IgD-negative memory B cell (primary cell): ENCODE measurements at regions not wholly inside any gene's neighbourhood (a gene's known extent, or its start where the extent isn't known, plus 50 kb on each side); places are given as distances from the start of the nearest gene placed in this dataset.

ENCODE experiments used
- H3K27ac Mint-ChIP-seq, 3 donors: one replicate each; pipeline ENCODE4 v1.8.0; 2020 to 2022; ENCODE audit warnings: mild to moderate bottlenecking in 3 of 3, mixed read lengths in 3 of 3, moderate library complexity in 1 of 3
- H3K27me3 Mint-ChIP-seq: one replicate; pipeline ENCODE4 v1.8.0; 2021; ENCODE audit warnings: mixed read lengths
- H3K36me3 Mint-ChIP-seq: one replicate; pipeline ENCODE4 v1.8.0; 2020; ENCODE audit warnings: mild to moderate bottlenecking, mixed read lengths
- H3K4me1 Mint-ChIP-seq, 3 donors: one replicate each; pipeline ENCODE4 v1.8.0; 2020 to 2022; ENCODE audit warnings: mixed read lengths in 3 of 3, mild to moderate bottlenecking in 1 of 3
- H3K4me3 Mint-ChIP-seq, 4 donors: one replicate each; pipeline ENCODE4 v1.8.0; 2020 to 2022; ENCODE audit warnings: mild to moderate bottlenecking in 4 of 4, mixed read lengths in 4 of 4, moderate library complexity in 3 of 4
- H3K9me3 Mint-ChIP-seq, 3 donors: one replicate each; pipeline ENCODE4 v1.8.0; 2020 to 2021; ENCODE audit warnings: mixed read lengths in 3 of 3, mild to moderate bottlenecking in 1 of 3

- no peak overlapping the region for H3K27ac Mint-ChIP-seq
- H3K27me3 Mint-ChIP-seq = peaks cover 2% of the 10 kb centered on the region
- no peaks in the 10 kb centered on the region for H3K4me1 Mint-ChIP-seq
- H3K9me3 Mint-ChIP-seq = peaks cover 0 to 6% (median 0%) of the 10 kb centered on the region in 3 donors
- H3K36me3 Mint-ChIP-seq = no peaks in the 10 kb centered on the region
- no peak overlapping the region for H3K4me3 Mint-ChIP-seq
Observed at GRCh38 chr12:5176036-5176435, 132.4 kb downstream of the KCNA5 start.

- peaks cover 0 to 6% (median 0%) of the 10 kb centered on the region in 3 donors for H3K9me3 Mint-ChIP-seq
- peaks cover 5% of the 10 kb centered on the region for H3K27me3 Mint-ChIP-seq
- H3K4me1 Mint-ChIP-seq = no peaks in the 10 kb centered on the region
- no peak overlapping the region for H3K27ac Mint-ChIP-seq
- no peaks in the 10 kb centered on the region for H3K36me3 Mint-ChIP-seq
- H3K4me3 Mint-ChIP-seq = no peak overlapping the region
Observed at GRCh38 chr12:5177096-5177495, 133.4 kb downstream of the KCNA5 start.

GRCh38 chr12:5177731-5178130, 134.1 kb downstream of the KCNA5 start:
- H3K27me3 Mint-ChIP-seq = peaks cover 5% of the 10 kb centered on the region
- H3K9me3 Mint-ChIP-seq = peaks cover 0 to 6% (median 2%) of the 10 kb centered on the region in 3 donors
- H3K27ac Mint-ChIP-seq = no peak overlapping the region
- no peaks in the 10 kb centered on the region for H3K36me3 Mint-ChIP-seq
- no peak overlapping the region for H3K4me3 Mint-ChIP-seq
- no peaks in the 10 kb centered on the region for H3K4me1 Mint-ChIP-seq

GRCh38 chr12:5178571-5178970, 134.9 kb downstream of the KCNA5 start:
- no peak overlapping the region for H3K4me3 Mint-ChIP-seq
- H3K27me3 Mint-ChIP-seq = peaks cover 7% of the 10 kb centered on the region
- H3K9me3 Mint-ChIP-seq = peaks cover 0 to 6% (median 2%) of the 10 kb centered on the region in 3 donors
- no peaks in the 10 kb centered on the region for H3K4me1 Mint-ChIP-seq
- H3K27ac Mint-ChIP-seq = no peak overlapping the region
- H3K36me3 Mint-ChIP-seq = no peaks in the 10 kb centered on the region

- Mint-ChIP-seq H3K4me1 (no peaks in the 10 kb centered on the region), H3K9me3 (peaks cover 0 to 5% (median 0%) of the 10 kb centered on the region in 3 donors), H3K27ac (no peak overlapping the region), H3K36me3 (no peaks in the 10 kb centered on the region), H3K4me3 (no peak overlapping the region), H3K27me3 (peaks cover 6% of the 10 kb centered on the region)
Observed at GRCh38 chr12:5180496-5180895, 136.8 kb downstream of the KCNA5 start.

GRCh38 chr12:5184186-5184585, 140.5 kb downstream of the KCNA5 start:
- Mint-ChIP-seq H3K27me3 (peaks cover 7% of the 10 kb centered on the region), H3K36me3 (no peaks in the 10 kb centered on the region), H3K9me3 (peaks cover 0 to 6% (median 0%) of the 10 kb centered on the region in 3 donors), H3K4me3 (no peak overlapping the region), H3K27ac (no peak overlapping the region), H3K4me1 (no peaks in the 10 kb centered on the region)

GRCh38 chr12:5185435-5186069, 141.9 kb downstream of the KCNA5 start:
- Mint-ChIP-seq H3K4me3 (no peak overlapping the region), H3K9me3 (peaks cover 0 to 6% (median 0%) of the 10 kb centered on the region in 3 donors), H3K36me3 (no peaks in the 10 kb centered on the region)

GRCh38 chr12:5186715-5187114, 143.0 kb downstream of the KCNA5 start:
- Mint-ChIP-seq H3K36me3 (no peaks in the 10 kb centered on the region), H3K4me1 (no peaks in the 10 kb centered on the region), H3K4me3 (no peak overlapping the region), H3K27me3 (peaks cover 6% of the 10 kb centered on the region), H3K9me3 (peaks cover 0 to 6% (median 0%) of the 10 kb centered on the region in 3 donors), H3K27ac (no peak overlapping the region)

More at GRCh38 chr12:5185435-5186069, 141.9 kb downstream of the KCNA5 start:
- no peaks in the 10 kb centered on the region for H3K4me1 Mint-ChIP-seq
- peaks cover 7% of the 10 kb centered on the region for H3K27me3 Mint-ChIP-seq
- H3K27ac Mint-ChIP-seq = no peak overlapping the region

- H3K9me3 Mint-ChIP-seq = peaks cover 0 to 6% (median 0%) of the 10 kb centered on the region in 3 donors
- H3K4me3 Mint-ChIP-seq = no peak overlapping the region
- no peaks in the 10 kb centered on the region for H3K36me3 Mint-ChIP-seq
- H3K27me3 Mint-ChIP-seq = peaks cover 6% of the 10 kb centered on the region
- H3K27ac Mint-ChIP-seq = no peak overlapping the region
- H3K4me1 Mint-ChIP-seq = no peaks in the 10 kb centered on the region
Observed at GRCh38 chr12:5187136-5187535, 143.5 kb downstream of the KCNA5 start.

GRCh38 chr12:5188472-5188871, 144.8 kb downstream of the KCNA5 start:
- Mint-ChIP-seq H3K36me3 (no peaks in the 10 kb centered on the region), H3K4me1 (no peaks in the 10 kb centered on the region), H3K27ac (no peak overlapping the region), H3K4me3 (no peak overlapping the region), H3K9me3 (peaks cover 0 to 4% (median 0%) of the 10 kb centered on the region in 3 donors), H3K27me3 (peaks cover 3% of the 10 kb centered on the region)

- no peak overlapping the region for H3K4me3 Mint-ChIP-seq
- peaks cover 3% of the 10 kb centered on the region for H3K27me3 Mint-ChIP-seq
- H3K27ac Mint-ChIP-seq = no peak overlapping the region
- H3K9me3 Mint-ChIP-seq = peaks cover 0 to 1% (median 0%) of the 10 kb centered on the region in 3 donors
- H3K4me1 Mint-ChIP-seq = no peaks in the 10 kb centered on the region
- H3K36me3 Mint-ChIP-seq = no peaks in the 10 kb centered on the region
Observed at GRCh38 chr12:5189173-5189572, 145.5 kb downstream of the KCNA5 start.

GRCh38 chr12:5191803-5192538, 148.3 kb downstream of the KCNA5 start:
- H3K36me3 Mint-ChIP-seq = no peaks in the 10 kb centered on the region
- no peak overlapping the region for H3K27ac Mint-ChIP-seq
- no peaks in the 10 kb centered on the region for H3K4me1 Mint-ChIP-seq
- peaks cover 0 to 4% (median 2%) of the 10 kb centered on the region in 3 donors for H3K9me3 Mint-ChIP-seq
- H3K27me3 Mint-ChIP-seq = peaks cover 4% of the 10 kb centered on the region
- no peak overlapping the region for H3K4me3 Mint-ChIP-seq

GRCh38 chr12:5192726-5193125, 149.0 kb downstream of the KCNA5 start:
- Mint-ChIP-seq H3K4me3 (no peak overlapping the region), H3K4me1 (no peaks in the 10 kb centered on the region), H3K36me3 (no peaks in the 10 kb centered on the region), H3K27me3 (peaks cover 6% of the 10 kb centered on the region), H3K27ac (no peak overlapping the region), H3K9me3 (peaks cover 0 to 3% (median 2%) of the 10 kb centered on the region in 3 donors)

- no peak overlapping the region for H3K4me3 Mint-ChIP-seq
- H3K9me3 Mint-ChIP-seq = peaks cover 0 to 3% (median 2%) of the 10 kb centered on the region in 3 donors
- peaks cover 8% of the 10 kb centered on the region for H3K27me3 Mint-ChIP-seq
- H3K4me1 Mint-ChIP-seq = no peaks in the 10 kb centered on the region
- H3K27ac Mint-ChIP-seq = no peak overlapping the region
- no peaks in the 10 kb centered on the region for H3K36me3 Mint-ChIP-seq
Observed at GRCh38 chr12:5194306-5194705, 150.6 kb downstream of the KCNA5 start.

- H3K4me1 Mint-ChIP-seq = no peaks in the 10 kb centered on the region
- H3K9me3 Mint-ChIP-seq = peaks cover 0 to 3% (median 2%) of the 10 kb centered on the region in 3 donors
- no peaks in the 10 kb centered on the region for H3K36me3 Mint-ChIP-seq
- H3K4me3 Mint-ChIP-seq = no peak overlapping the region
- peak overlapping the region in 1 of 3 donors; percentile 41 for H3K27ac Mint-ChIP-seq
- peaks cover 8% of the 10 kb centered on the region for H3K27me3 Mint-ChIP-seq
Observed at GRCh38 chr12:5195244-5195643, 151.6 kb downstream of the KCNA5 start.

GRCh38 chr12:5195691-5196090, 152.0 kb downstream of the KCNA5 start:
- H3K9me3 Mint-ChIP-seq = peaks cover 0 to 3% (median 2%) of the 10 kb centered on the region in 3 donors
- no peaks in the 10 kb centered on the region for H3K36me3 Mint-ChIP-seq
- no peak overlapping the region for H3K4me3 Mint-ChIP-seq
- no peaks in the 10 kb centered on the region for H3K4me1 Mint-ChIP-seq
- no peak overlapping the region for H3K27ac Mint-ChIP-seq
- H3K27me3 Mint-ChIP-seq = peaks cover 8% of the 10 kb centered on the region
